GM18951 (cell line): ENCODE measurements at regions not wholly inside any gene's neighbourhood (a gene's known extent, or its start where the extent isn't known, plus 50 kb on each side); places are given as distances from the start of the nearest gene placed in this dataset.
"Not testable (repeated sequence)": the region's sequence is repeated elsewhere in the genome, so short reads cannot be mapped to it uniquely, and the experiment has no call there.

Source experiments
- POLR2A ChIP-seq: IDR thresholded peaks from 4 replicates; pipeline ENCODE4 v1.6.1; 2011; ENCODE audit warnings: mild to moderate bottlenecking; ENCODE audit not compliant: insufficient read length, insufficient read depth; ENCODE audit errors: extremely low read depth
- in situ Hi-C: fragments of 300-500 bp; cut with MboI; formaldehyde crosslinking; loops from one replicate; pipeline ENCODE4 v1.12.0; 2022; ENCODE audit warnings: low sequenced_read_pairs, mixed read lengths, inconsistent platforms; ENCODE audit not compliant: unreplicated experiment

DNA sequence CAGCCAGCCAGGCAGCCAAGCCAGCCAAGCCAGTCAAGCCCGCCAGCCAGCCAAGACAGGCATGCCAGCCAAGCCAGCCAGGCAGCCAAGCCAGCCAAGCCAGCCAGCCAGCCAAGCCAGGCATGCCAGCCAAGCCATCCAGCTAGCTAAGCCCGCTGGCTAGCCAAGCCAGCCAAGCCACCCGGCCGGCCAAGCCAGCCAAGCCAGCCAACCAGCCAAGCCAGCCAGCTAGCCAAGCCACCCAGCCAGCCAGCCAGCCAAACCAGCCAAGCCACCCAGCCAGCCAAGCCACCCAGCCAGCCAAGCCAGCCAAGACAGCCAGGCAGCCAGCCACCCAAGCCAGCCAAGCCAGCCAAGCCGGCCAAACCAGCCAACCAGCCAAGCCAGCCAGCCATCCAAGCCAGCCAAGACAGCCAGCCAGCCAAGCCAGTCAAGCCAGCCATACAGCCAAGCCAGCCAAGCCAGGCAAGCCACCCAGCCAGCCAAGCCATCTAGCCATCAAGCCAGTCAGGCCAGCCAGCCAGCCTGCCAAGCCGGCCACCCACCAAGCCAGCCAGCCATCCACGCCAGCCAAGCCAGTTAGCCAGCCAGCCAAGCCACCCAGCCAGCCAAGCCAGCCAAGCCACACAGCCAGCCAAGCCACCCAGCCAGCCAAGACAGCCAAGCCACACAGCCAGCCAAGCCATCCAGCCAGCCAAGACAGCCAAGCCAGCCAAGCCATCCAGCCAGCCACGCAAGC, 349.2 kb upstream of the PLGLB2 start:
- in situ Hi-C loops: not testable (repeated sequence)

DNA sequence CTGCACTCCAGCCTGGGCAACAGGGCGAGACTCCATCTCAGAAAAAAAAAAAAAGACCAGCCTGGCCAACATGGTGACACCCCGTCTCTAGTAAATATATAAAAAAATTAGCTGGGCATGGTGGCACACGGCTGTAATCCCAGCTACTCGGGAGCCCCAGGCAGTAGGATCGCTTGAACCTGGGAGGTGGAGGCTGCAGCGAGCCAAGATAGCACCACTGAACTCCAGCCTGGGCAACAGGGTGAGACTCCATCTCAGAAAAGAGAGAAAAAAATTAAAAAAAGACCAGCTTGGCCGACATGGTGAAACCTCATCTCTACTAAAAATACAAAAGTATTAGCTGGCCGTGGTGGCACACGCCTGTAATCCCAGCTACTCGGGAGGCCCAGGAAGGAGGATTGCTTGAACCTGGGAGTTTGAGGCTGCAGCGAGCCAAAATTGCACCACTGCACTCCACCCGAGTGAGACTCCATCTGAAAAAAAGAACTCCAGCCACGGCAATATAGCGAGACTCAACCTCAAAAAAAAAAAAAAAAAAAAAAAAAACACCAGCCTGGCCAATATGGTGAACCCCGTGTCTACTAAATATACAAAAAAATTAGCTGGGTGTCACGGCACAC, 346.1 kb upstream of the PLGLB2 start:
- in situ Hi-C loops: no loop called here
- TF ChIP-seq POLR2A: no peak

DNA sequence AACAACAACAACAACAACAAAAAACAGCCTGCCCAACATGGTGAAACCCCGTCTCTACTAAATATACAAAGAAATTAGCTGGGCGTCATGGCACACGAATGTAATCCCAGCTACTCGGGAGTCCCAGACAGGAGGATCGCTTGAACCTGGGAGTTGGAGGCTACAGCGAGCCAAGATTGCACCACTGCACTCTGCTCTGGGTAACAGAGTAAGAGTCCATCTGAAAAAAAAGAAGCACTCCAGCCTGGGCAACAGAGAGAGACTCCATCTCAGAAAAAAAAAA, 344.1 kb upstream of the PLGLB2 start:
- no peak for TF ChIP-seq POLR2A
- in situ Hi-C loops: no loop called here

DNA sequence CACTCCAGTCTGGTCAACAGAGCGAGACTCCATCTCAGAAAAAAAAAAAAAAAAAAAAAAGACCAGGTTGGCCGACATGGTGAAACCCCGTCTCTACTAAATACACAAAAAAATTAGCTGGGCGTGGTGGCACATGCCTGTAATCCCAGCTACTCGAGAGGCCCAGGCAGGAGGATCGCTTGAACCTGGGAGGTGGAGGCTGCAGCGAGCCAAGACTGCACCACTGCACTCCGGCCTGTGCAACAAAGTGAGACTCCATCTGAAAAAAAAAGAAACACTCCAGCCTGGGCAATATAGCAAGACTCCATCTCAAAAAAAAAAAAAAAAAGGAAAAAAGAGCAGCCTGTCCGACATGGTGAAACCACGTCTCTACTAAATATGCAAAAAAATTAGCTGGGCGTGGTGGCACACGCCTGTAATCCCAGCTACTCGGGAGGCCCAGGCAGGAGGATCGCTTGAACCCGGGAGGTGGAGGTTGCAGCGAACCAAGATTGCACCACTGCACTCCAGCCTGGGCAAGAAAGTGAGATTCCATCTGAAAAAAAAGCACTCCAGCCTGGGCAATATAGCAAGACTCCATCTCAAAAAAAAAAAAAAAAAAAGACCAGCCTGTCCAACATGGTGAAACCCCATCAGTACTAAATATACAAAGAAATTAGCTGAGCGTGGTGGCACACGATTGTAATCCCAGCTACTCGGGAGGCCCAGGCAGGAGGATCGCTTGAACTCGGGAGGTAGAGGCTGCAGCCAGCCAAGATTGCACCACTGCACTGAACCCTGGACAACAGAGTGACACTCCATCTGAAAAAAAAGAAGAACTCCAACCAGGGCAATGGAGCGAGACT, 343.3 kb upstream of the PLGLB2 start:
- in situ Hi-C loops: not testable (repeated sequence)

DNA sequence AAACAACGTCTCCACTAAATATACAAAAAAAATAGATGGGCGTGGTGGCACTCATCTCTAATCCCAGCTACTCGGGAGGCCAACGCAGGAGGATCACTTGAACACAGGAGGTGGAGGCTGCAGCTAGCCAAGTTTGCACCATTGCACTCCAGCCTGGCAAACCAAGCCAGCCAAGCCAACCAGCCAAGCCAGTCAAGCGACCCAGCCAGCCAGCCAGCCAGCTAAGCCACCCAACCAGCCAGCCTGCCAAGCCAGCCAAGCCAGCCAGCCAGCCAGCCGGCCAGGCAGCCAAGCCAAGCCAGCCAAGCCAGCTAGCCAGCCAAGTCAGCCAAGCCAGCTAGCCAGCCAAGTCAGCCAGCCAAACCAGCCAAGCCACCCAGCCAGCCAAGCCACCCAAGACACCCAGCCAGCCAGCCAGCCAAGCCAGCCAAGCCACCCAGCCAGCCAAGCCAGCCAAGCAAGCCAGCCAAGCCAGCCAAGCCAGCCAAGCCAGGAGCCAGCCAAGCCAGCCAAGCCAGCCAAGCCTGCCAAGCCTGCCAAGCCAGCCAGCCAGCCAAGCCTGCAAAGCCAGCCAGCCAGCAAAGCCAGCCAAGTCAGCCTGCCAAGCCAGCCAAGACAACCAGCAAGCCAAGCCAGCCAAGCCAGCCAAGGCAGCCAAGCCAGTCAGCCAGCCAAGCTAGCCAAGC, 342.2 kb upstream of the PLGLB2 start:
- in situ Hi-C loops: not testable (repeated sequence)

DNA sequence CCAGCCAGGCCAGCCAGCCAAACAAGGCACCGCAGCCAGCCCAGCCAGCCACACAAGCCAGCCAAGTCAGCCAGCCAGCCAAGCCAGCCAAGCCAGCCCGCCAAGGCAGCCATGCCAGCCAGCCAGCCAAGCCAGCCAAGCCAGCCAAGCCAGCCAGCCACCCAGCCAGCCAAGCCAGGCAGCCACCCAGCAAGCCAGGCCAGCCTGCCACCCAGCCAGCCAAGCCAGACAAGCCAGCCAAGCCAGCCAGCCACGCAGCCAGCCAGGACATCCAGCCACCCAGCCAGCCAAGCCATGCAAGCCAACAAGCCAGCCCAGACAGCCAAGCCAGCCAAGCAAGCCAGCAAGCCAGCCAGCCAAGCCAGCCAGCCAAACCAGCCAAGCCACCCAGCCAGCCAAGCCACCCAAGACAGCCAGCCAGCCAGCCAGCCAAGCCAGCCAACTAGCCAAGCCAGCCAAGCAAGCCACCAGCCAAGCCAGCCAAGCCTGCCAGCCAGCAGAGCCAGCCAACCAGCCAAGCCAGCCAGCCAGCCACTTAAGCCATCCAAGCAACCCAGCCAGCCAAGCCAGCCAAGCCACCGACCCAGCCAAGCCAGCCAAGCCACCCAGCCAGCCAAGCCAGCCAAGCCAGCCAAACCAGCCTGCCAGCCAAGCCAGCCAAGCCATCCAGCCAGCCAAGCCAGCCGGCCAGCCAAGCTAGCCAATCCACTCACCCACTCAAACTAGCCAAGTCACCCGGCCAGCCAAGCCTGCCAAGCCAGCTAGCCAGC, 341.3 kb upstream of the PLGLB2 start:
- in situ Hi-C loops: not testable (repeated sequence)

DNA sequence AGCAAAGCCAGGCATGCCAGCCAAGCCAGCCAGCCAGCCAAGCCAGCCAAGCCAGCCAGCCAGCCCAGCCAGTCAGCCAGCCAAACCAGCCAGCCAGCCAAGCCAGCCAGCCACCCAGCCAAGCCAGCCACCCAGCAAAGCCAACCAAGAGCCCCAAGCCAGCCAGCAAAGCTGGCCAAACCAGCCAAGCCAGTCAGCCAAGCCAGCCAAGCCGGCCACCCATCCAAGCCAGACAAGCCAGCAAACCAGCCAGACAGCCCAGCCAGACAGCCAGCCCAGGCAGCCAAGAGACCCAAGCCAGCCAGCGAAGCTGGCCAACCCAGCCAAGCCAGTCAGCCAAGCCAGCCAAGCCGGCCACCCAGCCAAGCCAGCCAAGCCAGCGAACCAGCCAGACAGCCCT, 338.3 kb upstream of the PLGLB2 start:
- in situ Hi-C loops: not testable (repeated sequence)

DNA sequence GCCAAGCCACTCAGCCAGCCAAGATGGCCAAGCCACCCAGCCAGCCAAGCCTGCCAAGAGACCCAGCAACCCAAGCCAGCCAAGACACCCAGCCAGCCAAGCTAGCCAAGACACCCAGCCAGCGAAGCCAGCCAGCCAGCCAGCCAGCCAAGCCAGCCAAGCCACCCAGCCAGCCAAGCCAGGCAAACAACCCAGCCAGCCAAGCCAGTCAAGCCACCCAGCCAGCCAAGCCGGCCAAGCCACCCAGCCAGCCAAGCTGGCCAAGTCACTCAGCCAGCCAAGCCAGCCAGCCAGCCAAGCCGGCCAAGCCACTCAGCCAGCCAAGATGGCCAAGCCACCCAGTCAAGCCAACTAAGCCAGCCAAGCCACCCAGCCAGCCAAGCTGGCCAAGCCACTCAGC, 337.5 kb upstream of the PLGLB2 start:
- in situ Hi-C loops: not testable (repeated sequence)

DNA sequence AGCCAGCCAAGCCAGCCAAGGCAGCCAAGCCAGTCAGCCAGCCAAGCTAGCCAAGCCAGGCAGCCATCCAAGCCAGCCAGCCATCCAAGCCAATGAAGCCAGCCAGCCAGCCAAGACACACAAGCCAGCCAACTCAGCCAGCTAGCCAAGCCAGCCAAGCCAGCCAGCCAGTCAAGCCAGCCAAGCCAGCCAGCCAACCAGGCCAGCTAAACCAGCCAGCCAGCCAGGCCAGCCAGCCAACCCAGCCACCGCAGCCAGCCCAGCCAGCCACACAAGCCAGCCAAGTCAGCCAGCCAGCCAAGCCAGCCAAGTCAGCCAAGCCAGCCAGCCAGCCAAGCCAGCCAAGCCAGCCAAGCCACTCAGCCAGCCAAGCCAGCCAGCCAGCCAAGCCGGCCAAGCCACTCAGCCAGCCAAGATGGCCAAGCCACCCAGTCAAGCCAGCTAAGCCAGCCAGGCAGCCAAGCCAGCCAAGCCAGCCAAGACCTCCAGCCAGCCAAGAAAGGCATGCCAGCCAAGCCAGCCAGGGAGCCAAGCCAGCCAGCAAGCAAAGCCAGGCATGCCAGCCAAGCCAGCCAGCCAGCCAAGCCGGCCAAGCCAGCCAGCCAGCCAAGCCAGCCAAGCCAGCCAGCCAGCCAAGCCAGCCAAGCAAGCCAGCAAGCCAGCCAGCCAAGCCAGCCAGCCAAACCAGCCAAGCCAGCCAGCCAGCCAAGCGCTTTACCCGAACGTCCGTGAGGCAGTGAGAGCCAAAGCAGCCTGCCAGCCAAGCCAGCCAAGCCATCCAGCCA, 335.7 kb upstream of the PLGLB2 start:
- in situ Hi-C loops: not testable (repeated sequence)

DNA sequence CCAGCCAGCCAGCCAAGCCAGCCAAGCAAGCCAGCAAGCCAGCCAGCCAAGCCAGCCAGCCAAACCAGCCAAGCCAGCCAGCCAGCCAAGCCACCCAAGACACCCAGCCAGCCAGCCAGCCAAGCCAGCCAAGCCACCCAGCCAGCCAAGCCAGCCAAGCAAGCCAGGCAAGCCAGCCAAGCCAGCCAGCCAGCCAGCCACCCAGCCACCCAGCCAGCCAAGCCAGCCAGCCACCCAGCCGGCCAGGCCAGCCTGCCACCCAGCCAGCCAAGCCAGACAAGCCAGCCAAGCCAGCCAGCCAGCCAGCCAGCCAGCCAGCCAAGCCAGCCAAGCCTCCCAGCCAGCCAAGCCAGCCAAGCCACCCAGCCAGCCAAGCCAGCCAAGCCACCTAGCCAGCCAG, 333.6 kb upstream of the PLGLB2 start:
- in situ Hi-C loops: not testable (repeated sequence)

DNA sequence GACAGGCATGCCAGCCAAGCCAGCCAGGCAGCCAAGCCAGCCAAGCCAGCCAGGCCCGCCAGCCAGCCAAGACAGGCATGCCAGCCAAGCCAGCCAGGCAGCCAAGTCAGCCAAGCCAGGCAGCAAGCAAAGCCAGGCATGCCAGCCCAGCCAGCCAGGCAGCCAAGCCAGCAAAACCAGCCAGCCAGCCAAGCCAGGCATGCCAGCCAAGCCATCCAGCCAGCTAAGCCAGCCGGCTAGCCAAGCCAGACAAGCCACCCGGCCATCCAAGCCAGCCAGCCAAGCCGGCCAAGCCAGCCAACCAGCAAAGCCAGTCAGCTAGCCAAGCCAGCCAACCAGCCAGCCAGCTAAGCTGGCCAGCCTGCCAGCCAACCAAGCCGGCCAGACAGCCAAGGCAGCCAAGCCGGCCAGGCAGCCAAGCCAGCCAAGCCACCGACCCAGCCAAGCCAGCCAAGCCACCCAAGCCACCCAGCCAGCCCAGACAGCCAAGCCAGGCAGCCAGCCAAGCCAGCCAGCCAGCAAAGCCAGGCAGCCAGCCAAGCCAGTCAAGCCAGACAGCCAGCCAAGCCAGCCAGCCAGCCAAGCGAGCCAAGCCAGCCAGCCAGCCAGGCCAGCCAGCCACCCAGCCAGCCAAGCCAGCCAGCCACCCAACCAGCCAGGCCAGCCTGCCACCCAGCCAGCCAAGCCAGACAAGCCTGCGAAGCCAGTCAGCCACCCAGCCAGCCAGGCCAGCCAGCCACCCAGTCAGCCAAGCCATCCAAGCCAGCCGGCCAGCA, 332.9 kb upstream of the PLGLB2 start:
- in situ Hi-C loops: not testable (repeated sequence)

DNA sequence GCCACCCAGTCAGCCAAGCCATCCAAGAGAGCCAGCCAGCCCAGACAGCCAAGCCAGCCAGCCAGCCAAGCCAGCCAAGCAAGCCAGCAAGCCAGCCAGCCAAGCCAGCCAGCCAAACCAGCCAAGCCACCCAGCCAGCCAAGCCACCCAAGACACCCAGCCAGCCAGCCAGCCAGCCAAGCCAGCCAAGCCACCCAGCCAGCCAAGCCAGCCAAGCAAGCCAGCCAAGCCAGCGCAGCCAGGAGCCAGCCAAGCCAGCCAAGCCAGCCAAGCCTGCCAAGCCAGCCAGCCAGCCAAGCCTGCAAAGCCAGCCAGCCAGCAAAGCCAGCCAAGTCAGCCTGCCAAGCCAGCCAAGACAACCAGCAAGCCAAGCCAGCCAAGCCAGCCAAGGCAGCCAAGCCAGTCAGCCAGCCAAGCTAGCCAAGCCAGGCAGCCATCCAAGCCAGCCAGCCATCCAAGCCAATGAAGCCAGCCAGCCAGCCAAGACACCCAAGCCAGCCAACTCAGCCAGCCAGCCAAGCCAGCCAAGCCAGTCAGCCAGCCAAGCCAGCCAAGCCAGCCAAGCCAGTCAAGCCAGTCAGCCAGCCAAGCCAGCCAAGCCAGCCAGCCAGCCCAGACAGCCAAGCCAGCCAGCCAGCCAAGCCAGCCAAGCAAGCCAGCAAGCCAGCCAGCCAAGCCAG, 332.2 kb upstream of the PLGLB2 start:
- in situ Hi-C loops: not testable (repeated sequence)

DNA sequence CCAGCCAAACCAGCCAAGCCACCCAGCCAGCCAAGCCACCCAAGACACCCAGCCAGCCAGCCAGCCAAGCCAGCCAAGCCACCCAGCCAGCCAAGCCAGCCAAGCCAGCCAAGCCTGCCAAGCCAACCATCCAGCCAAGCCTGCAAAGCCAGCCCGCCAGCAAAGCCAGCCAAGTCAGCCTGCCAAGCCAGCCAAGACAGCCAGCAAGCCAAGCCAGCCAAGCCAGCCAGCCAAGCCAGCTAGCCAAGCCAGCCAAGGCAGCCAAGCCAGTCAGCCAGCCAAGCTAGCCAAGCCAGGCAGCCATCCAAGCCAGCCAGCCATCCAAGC, 331.7 kb upstream of the PLGLB2 start:
- in situ Hi-C loops: not testable (repeated sequence)

DNA sequence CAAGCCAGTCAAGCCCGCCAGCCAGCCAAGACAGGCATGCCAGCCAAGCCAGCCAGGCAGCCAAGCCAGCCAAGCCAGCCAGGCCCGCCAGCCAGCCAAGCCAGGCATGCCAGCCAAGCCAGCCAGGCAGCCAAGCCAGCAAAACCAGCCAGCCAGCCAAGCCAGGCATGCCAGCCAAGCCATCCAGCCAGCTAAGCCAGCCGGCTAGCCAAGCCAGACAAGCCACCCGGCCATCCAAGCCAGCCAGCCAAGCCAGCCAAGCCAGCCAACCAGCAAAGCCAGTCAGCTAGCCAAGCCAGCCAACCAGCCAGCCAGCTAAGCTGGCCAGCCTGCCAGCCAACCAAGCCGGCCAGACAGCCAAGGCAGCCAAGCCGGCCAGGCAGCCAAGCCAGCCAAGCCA, 330.7 kb upstream of the PLGLB2 start:
- in situ Hi-C loops: not testable (repeated sequence)

DNA sequence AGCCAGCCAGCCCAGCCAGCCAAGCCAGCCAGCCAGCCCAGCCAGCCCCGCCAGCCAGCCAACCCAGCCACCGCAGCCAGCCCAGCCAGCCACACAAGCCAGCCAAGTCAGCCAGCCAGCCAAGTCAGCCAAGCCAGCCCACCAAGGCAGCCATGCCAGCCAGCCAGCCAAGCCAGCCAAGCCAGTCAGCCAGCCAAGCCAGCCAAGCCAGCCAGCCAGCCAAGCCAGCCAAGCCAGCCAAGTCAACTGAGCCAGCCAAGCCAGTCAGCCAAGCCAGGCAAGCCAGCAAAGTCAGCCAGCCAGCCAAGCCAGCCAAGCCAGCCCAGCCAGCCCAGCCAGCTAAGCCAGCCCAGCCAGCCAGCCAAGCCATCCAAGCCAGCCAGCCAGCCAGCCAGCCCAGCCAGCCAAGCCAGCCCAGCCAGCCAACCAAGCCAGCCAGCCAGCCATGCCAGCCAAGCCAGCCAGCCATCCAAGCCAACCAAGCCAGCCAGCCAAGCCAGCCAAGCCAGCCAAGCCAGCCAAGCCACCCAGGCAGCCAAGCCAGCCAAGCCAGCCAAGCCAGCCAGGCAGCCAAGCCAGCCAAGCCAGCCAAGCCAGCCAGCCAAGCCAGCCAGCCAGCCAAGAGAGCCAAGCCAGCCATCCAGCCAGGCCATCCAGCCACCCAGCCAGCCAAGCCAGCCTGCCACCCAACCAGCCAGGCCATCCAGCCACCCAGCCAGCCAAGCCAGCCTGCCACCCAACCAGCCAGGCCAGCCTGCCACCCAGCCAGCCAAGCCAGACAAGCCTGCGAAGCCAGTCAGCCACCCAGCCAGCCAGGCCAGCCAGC, 329.9 kb upstream of the PLGLB2 start:
- in situ Hi-C loops: not testable (repeated sequence)
